NCI-H524 (cell line): ENCODE measurements at regions not wholly inside any gene's neighbourhood (a gene's known extent, or its start where the extent isn't known, plus 50 kb on each side); places are given as distances from the start of the nearest gene placed in this dataset.
A peak's percentile ranks its signal among the peaks of the same experiment; 100 is the strongest.

Experiments used
- DNase-seq, 2 experiments: peaks; one replicate each; lab custom pipeline; 2025; lab: John Stamatoyannopoulos, UW

DNA sequence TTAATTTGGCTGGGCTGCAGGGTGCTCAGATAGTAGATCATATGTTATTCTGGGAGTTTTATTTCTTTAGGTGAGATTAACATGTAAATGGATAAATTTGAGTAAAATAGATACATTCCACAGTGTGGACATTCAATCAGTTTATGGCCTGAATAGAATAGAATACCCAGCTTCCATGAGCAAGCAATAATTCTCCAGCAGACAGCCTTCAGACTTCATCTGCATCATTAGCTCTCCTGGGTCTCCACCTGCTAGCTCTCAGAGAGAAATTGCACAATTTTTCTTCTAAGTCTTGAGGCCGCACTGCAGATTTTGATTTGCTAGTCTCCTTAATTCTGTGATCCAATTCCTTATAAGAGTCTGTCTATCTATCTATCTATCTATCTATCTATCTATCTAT lies 420.3 kb upstream of the BOD1L1 start:
- no peak for DNase-seq

GRCh38 chr4:14049946-14050345 lies 422.4 kb upstream of the BOD1L1 start:
- no peak for DNase-seq

DNA sequence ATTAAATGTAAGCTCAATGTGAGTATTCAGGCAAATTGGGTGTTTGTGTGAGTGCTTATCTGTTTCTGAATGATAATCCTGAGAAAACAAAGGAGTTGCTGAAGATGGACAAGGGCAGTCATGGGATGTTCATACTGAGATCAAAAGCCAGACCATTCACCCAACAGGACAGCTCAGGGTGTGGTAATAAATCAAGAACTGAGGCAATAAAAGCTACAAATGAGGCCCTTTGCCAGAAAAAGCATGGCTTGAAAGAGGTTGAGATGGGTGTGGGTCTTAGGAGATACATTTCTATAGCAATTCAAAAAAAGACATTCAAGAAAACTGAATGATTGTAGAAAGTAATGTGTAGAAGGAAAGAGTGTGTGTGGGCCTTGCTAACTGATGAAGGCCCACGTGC lies 425.8 kb upstream of the BOD1L1 start:
- DNase-seq: no peak

- peak; percentile 5 to 20 for DNase-seq
These were observed 426.9 kb upstream of the BOD1L1 start for GRCh38 chr4:14054391-14054790.

GRCh38 chr4:14059006-14059405 lies 431.5 kb upstream of the BOD1L1 start:
- DNase-seq: no peak

DNA sequence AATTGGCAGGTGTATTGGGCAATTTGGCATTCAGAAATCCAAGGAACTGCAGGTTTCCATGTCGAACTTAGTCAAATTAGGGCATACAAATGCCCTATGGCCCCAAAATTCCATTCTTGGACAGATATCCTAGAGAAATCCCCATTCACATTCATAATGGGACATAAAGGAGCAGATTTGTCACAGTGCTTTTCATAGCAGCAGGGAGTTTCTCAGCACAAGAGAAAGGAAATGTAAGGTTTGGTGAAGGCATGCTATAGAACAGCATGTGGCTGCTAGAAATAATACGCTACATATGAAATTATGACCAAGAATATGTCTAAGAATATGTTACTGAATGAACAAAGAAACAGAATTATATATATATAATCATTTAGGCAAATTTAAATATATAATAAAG lies 437.5 kb upstream of the BOD1L1 start:
- DNase-seq: no peak

GRCh38 chr4:14065406-14065805 lies 437.9 kb upstream of the BOD1L1 start:
- no peak for DNase-seq

DNA sequence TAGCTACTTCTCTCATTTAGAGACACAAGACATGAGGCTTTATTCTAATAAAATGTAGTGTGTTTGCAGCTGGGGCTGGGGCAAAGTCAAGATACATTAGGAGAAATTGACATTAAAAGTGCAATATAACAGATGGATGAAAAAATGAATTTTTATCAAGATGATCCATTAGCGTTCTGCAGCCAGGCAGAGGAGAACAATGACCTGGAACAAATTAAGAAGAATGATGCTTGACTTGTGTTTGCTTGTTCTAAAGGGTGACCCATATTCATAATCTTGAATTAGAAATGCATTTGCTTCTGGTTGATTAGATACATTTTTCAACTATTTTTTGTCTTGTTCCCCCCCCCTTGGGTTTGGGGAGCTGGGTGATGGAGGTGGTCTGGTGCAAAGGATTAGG lies 439.5 kb upstream of the BOD1L1 start:
- DNase-seq: no peak

DNA sequence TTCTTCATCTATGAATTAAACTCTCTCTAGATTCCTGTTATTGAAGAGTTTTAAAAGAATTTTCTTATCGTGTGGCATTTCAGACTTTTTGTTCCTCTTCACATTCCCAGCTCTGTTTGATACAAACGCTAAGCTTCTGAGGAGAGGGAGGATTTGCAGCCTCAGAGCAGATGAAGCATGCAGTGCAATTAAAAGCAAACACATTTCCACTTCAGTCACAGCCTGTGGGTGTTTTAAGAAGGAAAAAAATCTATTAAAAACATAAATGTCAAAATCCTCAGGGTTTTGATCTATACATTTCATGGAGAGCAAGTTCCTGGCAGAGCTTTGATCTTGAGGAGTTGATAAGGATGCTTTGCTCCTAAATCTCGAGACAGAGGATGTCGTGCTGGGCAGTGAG lies 442.4 kb upstream of the BOD1L1 start:
- no peak for DNase-seq

DNA sequence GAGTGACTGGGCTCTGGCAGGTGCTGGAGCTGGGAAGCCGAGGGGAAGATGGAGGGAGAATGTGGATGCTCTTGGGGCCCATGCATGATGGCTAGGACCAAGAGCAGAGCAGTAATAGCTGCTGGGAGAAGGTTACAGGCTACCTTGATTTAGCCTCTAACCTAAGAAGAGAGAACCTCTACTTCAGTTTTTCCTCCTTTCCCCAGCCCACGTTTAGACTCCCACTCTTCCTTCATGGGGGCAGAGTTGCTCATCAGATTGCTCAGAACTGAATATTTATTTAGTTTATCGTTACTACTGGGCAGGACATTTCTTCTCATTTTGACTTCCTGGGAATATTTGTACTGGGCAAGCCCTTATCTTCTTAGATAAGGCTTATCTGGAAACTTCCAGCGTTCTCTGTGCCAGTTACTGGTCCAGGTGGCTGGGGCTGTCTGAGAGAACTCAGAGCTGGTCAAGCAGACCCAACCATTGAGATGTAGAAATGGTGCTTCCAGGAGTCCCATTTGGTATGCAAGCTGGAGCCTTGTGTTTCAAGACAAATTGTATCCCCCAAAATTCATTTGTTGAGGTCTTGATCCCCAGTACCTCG lies 442.9 kb upstream of the BOD1L1 start:
- no peak for DNase-seq

DNA sequence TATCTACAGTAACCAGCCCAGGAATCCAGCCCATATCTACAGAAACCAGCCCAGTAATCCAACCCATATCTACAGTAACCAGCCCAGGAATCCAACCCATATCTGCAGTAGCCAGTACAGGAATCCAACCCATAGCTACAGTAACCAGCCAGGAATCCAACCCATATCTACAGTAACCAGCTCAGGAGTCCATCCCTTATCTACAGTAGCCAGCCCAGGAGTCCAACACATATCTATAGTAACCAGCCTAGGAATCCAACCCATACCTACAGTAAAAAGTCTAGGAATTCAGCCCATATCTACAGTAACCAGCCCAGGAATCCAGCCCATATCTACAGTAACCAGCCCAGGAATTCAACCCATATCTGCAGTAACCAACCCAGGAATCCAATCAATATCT lies 445.0 kb upstream of the BOD1L1 start:
- no peak for DNase-seq

DNA sequence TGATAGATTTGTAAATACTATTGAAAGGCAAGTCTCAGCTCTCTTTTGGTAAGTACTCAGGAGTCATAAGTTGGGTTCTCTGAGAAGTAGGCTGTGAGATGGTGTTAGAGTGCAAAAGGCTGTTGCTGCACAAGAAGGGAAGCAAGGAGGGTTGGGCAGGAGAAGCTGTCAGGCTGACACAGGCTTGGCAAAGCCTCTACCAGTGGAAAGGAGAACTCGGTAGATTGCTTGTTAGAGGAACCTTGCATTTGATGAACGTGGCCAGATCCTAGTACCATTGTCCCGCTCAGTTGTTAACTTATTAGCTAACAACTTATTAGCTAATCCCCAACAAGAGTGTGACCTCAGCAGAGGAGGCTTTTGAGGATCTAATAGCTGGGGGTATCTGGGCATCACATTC lies 449.3 kb upstream of the BOD1L1 start:
- no peak for DNase-seq

DNA sequence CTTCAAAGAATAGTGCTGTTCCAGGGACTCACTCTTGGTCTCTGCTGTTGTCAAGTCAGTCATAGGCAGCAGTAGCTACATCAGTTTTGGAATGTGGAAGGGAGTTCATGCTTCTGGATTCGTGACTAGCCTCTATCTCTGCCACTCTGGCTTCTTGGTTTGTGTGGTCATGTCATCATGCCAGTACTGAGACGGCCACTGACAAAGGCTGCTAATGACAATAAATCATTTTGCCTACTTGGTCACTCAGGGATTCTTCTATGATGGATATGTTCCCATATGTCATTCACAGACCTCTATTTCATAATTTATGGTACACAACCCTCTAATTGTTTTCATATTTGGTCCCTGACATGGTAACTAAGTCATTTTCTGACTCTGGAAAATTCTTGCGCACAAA lies 450.8 kb upstream of the BOD1L1 start:
- DNase-seq: no peak

GRCh38 chr4:14079601-14080000 lies 452.1 kb upstream of the BOD1L1 start:
- no peak for DNase-seq

DNA sequence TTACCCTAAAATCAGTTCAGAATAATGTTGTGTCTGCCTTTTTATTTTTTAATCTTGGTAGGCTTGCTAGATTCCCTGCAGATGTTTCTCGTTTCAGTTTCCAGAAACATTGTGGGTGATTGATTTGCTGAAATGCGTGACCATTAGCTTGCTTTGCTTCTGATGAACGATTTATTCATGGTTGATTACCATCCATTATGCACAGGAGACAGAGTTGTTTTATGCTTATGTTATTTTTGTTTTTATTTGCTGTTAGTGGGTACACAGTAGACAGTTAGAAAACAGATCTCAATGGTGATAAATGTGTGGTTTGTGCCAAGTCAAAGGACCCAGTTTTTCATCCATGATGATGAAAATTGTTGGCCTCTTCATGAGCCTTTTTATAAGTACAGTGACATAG lies 455.6 kb upstream of the BOD1L1 start:
- DNase-seq: no peak

- no peak for DNase-seq
These were observed 457.1 kb upstream of the BOD1L1 start for GRCh38 chr4:14084598-14084997.

DNA sequence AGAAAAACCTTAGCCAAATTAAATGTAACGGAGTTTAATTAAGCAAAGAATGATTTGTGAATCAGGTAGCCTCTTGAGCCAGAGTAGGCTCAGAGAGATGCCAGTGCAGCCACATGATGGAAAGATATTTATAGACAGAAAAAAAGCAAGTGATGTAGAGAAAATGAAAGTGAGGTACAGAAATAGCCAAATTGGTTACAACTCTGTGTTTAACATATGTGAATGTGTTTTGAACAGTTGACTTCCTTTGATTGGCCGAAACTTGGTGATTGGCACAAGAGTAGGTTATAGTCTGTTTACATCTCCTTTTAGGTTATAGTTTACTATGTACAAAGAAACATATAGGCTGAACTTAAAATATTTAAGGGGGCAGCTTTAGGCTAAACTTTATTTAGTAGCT lies 459.9 kb upstream of the BOD1L1 start:
- DNase-seq: no peak

GRCh38 chr4:14087921-14088320 lies 460.4 kb upstream of the BOD1L1 start:
- peak in 1 of 2 experiments; percentile 62 for DNase-seq

DNA sequence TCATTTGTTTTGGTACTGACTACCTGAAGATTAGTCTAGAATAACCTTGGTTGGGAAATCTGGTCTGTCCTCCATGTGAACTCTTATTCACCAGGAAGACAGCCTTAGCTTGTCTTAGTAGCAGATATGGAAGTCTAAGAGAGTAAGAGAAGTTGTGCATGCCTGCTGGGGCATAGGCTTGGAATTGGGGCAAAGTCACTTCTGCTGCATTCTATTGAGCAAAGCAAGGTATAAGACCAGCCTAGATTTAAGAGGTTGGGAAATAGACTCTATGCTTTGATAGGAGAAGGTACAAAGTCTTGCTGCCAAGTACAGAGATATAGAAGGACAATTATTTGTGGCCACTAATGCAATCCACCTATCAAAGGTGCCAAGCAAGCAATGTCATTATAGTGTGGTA lies 464.0 kb upstream of the BOD1L1 start:
- DNase-seq: no peak

GRCh38 chr4:14091966-14092365 lies 464.4 kb upstream of the BOD1L1 start:
- no peak for DNase-seq

GRCh38 chr4:14092741-14093140 lies 465.2 kb upstream of the BOD1L1 start:
- DNase-seq: no peak

- no peak for DNase-seq
These were observed 468.3 kb upstream of the BOD1L1 start for GRCh38 chr4:14095831-14096230.

GRCh38 chr4:14096396-14096965 lies 469.0 kb upstream of the BOD1L1 start:
- DNase-seq: no peak

DNA sequence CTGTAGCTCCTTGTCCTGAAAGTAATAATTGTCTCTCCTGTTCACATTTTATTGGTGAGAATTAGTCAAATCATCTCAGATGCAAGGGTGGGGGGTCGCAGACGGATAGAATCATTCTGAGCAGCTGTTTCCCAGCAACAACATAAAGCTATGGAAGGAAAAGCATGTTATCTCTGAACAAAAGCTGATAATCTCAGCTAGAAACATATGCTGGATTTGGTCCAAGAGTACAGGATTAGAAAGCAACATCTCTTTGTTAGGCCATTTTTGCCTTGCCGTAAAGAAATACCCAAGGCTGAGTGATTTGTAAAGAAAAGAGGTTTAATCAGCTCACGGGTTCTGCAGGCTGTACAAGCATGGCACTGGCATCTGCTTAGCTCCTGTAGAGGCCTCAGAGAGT lies 472.8 kb upstream of the BOD1L1 start:
- peak; percentile 14 to 78 for DNase-seq
